ENCODE measurements at regions not wholly inside any gene's neighbourhood (a gene's known extent, or its start where the extent isn't known, plus 50 kb on each side); places are given as distances from the start of the nearest gene placed in this dataset.

- DNase-seq: no peak
These were observed 62.8 kb upstream of the KDM7A start for GRCh38 chr7:140239653-140239935.

- no peak for DNase-seq
These were observed 62.2 kb upstream of the KDM7A start for GRCh38 chr7:140238778-140239652.

- no peak for DNase-seq
These were observed 60.6 kb upstream of the KDM7A start for GRCh38 chr7:140237390-140237789.

- no peak for DNase-seq
These were observed 59.8 kb upstream of the KDM7A start for GRCh38 chr7:140236626-140237025.

GRCh38 chr7:140235114-140235513 is 58.3 kb upstream of the KDM7A start:
- DNase-seq: no peak

- no peak for DNase-seq
These were observed 56.5 kb upstream of the KDM7A start for GRCh38 chr7:140232957-140233917.

- DNase-seq: no peak
These were observed 55.1 kb upstream of the KDM7A start for GRCh38 chr7:140231771-140232491.

GRCh38 chr7:140230861-140231770 is 54.3 kb upstream of the KDM7A start:
- no peak for DNase-seq

- DNase-seq: no peak
These were observed 53.7 kb upstream of the KDM7A start for GRCh38 chr7:140230516-140230860.

GRCh38 chr7:140229591-140230515 is 53.1 kb upstream of the KDM7A start:
- DNase-seq: no peak

GRCh38 chr7:140229101-140229525 is 52.3 kb upstream of the KDM7A start:
- DNase-seq: no peak
